ENCODE measurements at regions not wholly inside any gene's neighbourhood (a gene's known extent, or its start where the extent isn't known, plus 50 kb on each side); places are given as distances from the start of the nearest gene placed in this dataset.

DNA sequence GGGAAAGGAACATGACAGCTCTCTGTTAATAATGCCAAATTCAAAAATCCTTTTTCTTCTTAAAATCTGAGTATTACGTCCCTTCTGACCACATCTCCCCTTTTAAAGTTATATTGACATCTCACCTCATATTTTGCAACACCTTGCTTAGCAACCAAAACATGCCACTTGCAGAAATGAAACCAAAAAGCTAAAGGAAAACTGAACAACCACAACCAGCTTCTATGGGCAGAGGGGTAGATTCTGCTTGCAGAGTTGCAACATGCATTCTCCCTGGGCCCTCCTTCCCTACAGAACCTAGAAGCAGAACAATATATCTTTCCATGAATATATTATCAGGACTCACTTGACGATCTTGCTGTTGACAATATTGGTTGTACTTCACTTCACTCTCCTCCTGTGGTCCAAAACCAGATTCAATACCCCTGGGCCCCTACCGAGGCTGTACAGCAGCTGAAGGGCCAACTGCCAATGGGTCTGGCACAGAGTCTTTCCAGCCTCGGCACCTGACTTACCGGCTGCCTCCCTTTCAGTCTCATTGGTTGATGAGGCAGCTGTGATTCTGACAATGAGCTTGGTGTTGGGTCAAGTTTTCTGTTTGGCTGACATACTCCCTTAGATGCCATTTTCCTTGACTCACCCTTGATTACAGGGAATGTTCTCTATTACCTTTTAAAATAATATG is 616.6 kb downstream of the ZEB2 start:
- DNase-seq: no peak

DNA sequence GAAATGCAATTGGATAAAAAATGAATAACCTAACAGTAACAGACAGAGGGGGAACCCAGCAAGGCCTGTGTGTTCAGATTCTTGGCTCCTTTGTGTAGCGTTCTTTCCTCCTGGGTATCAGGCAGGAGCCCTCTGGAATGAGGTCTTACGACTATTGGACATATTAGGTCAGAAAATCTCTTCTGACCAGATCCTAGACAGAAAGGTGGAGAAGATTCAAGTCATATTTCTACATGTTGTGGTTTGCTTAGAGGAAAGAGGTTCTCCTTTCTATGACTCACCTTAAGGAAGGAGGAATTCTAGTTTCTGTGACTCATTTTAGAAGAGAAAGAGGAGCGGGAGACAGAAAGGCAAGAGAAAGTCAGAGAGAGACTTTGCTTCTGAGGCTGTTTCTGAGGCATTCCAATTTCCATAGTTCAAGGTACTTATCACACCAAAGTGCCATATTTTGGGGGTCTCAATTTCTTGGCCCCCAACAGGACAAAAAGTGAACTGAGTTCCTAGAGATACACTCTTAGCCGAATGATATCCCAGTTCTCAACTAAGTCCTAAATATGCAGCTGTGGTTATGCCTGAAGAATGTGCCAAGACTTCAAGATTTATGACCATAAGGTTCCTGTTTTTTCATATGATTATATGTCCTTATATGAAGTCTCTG is 618.6 kb downstream of the ZEB2 start:
- no peak for DNase-seq

DNA sequence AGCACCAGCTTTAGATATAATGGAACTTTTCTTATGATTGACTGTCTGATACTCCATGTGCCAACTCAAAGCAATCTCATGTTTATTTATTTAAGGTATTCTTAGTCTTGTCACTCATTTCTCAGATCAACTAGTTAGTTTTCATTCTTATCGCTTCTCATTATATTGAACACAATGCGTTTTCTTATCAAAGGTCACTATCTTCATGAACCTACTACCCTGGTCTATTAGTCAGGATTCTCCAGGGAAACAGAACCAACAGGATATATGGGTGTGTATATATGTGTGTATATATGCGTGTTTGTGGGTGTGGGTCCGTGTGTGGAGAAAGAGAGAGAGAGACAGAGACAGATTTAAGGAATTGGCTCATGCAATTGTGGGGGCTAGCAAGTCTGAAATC is 619.9 kb downstream of the ZEB2 start:
- DNase-seq: no peak

DNA sequence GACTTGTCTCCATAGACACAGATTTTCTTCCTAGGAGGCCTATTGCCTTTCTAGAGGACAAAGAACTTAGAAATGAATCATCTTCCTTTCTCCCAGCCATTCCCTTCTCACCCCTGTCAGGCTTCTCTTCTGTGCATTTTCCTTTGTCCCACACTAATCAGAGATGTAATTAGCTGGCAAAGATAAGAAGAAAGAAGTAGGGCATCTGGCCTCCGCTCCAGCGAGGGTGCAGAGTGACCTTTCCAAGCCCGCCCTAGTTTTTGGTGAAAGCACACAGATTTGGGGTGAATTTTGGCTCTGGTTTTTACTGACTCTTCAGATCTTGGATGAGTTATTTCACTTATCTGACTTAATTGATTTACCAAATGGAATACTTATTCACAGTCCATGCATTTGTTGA is 626.5 kb downstream of the ZEB2 start:
- no peak for DNase-seq

DNA sequence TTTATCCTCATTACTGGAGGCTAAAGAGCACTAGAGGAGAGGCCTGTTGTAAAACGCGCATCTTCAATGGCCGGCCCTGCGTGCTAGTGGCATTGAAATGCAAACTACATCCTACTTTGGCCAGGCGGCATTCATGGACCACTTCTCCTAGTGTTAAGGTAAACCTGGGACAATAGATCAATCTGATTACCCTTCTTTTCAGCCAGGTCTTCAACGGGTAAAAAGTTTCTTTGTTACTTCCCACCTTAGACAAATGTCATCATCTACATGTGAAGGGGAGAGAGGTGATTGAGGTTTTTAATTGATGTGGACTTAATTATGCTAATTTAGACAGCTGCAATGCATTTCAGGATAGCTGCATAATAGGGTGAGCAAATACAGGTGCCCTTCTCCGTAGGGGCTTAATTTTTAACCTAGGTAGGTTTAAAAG is 628.0 kb downstream of the ZEB2 start:
- no peak for DNase-seq

DNA sequence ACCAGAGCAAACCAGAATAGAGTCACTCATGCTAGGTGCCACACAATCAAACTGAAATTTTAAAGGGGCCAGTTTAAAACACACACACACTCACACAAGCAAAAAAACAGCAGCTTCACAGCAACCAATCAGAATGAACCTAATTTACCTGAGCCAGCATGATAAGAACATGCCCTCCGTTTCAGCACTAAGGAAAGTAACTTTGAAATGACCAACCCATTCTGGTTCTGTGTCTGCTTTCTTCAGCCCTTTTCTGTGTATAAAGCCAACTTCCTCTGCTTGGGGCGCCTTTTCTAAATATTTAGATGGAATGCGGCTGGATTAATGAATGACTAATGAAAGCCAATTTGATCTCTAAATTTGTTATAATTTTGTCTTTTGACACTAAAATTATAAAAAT is 629.1 kb downstream of the ZEB2 start:
- no peak for DNase-seq

DNA sequence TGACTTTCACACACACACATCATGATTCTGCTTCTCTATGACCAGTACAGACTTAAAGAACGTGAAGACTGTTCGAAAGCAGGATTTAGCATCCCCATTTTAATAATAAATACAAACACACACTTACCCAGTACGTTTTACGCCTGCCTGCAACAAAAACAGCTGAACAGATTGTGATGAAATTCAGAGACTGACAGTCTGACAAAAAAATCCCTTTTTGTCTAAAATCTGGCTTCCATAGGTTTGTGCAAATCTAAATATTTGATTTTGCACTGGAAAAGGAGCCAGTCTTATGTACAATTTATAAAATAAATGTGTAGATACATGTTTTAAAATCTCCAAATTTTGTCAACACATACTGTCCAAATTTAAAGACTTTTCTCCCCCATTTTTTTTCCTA is 630.7 kb downstream of the ZEB2 start:
- DNase-seq: no peak

DNA sequence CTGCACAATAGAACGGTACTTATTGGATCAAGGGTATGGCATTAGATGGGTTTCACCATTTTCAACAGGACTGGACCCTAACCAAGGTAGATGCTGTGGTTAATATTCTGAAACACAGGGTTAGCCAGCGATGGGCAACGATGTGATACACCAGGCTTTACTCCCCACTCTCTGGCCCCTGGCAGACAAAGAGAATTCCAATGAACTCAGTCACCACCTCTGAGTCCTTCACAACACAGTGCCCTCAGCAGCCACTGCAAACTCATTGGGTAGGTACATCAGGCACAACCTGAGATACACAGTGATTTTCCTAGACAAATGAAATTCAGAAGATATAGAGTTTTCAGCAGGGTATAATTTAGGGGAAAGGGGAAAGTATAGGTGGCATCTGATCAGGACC is 634.5 kb downstream of the ZEB2 start:
- DNase-seq: no peak

DNA sequence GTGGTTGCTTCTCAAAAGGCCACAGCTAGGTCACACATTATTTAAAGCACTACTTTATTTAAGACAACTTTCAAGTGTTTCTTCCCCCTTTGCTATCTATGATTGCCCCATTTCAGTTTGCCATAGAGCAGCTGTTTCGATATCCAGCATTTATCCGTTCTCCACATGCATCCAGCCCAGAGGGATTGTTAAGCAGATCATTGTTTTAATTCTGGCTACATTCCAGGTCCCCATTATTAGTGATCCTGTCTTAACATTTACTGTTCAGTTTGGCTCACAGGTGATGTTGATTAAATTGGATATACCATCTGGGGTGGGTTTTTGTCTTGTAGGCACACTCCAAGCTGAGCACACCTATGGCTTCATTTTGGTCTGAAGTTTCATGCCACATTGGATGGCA is 638.7 kb downstream of the ZEB2 start:
- no peak for DNase-seq

DNA sequence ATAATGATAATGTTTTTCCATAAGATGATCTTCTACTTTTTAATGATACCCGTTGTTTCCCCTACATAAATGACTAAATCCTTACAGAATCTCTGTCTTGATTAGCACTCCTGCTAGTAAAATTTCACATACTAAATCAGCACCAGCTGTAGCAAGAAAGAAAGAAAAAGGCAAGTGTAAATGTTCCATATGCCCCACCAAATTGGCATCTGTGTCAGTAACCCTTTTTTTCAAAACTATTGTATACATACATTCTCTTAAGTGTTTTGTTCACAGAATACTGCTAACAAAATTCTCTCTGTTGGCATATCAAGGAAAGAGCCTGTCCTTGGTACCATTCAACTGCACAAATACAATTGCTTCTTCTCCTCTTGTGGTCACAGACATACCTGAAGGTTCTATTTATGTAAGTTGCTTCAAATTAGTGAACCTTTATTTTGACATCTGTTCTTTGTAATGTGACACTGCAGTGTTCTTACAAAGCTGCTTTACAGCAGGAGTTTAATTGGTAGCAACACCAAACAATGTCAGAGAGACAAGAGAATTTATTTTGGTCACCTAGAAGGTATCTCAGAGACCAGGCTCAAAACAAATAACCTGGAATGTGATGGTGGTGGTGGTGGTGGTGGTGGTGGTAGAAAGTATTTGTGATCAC is 641.9 kb downstream of the ZEB2 start:
- no peak for DNase-seq

DNA sequence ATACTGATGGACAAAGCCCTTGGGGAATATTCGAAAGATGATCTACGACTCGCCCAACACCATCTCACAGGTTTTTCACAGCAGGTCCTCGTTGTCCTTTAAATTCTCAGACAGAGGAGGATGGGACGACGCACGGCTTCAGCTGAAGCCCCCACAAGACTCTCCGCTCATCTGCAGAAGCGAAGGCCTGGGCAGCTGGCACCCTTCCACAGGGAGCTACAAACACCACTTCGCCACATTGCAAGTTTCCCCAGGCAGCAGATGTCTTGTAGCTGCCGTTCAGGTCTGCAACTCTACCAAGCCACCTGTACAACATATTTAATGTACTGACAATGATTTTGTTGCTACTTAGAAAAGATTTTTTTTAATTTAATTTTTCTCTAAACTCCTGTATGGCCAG is 642.9 kb downstream of the ZEB2 start:
- DNase-seq: no peak

DNA sequence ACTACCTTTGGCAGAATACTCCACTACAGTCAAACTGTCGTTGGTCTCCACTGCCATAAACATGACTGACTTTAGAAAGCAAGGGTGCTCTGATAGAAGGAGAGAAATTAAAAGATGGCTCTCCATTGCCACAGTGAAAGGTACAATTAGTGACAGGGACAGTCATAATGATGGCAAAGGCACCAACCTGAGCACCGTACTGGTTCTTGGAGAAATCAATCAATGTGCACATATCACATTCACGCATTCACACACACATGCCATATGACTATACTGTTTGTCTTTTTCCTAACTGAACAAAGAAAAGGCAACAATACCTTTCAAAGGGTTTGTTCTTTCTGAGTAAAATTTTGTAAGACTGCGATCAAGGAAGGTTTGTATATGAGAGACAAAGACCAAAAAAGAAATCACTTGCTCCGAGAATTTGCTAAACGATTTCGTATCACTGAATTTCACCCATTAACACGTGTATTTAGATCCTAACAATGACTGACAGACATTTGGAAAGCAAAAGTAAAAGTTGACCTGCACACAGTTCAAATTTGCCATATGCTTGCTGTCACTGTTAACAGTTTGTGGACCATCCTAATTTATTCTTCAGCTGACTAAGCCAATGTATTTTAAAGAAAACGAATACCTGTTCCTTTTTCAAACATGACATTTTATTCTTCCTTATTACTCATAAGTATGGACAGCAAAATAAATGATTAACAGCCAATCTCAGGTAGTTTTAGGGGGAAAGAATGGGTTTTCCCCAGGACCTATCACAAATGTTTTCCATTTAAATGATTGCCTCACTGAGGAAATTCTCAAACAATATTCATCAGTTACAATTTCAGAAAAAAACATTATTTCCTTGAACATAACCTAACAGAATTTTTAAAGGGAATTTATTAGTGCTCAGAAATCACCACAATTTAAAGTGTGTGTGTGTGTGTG is 644.4 kb downstream of the ZEB2 start:
- no peak for DNase-seq

DNA sequence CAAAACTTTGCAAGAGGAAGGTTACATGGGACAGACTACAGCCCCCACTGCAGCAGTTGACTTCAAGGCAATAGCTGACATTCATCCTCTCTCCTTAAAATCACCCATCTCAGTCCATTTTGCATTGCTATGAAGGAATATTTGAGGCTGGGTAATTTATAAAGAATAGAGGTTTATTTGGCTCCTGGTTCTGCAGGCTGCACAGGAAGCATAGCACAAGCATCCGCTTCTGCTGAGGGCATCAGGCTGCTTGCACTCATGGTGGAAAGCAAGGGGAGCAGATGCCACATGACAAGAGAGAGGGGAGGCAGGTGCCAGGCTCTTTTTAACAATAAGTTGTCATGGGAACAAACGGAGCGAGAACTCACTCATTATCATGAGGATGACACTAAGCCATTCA is 646.0 kb downstream of the ZEB2 start:
- no peak for DNase-seq

DNA sequence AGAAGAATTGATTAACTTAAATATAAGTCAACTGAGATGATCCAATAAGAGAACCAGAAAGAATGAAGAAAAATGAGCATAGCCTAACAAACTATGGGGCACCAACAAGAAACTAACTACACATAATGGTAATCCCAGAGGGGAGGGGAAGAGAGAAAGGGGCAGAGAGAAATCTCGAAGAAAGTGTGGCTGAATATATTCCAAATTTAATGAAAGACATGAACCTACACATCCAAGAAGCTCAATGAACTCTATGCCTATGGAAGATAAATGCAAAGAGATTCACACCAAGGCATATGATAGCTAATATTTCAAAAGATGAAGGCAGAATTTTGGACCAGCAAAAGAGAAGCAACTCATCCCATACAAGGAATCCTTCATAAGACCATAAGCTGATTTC is 649.2 kb downstream of the ZEB2 start:
- DNase-seq: no peak

DNA sequence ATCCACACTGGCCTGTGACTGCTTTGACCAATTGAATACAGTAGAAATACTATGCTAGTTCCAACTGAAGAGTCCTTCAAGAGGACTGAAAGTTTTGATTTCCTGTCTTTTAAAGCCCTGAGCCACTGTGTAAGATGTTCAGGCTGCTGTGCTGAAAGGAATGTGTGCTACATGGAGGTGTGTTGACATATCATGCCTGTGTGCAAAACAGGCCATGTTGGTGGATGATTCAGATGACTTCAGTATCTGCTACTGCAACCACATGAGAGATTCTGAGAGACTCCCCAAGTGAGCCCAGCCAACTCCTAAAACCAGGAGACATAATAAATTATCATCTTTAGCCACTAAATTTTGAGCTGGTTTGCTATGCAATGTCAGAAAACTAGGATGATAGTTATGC is 662.9 kb downstream of the ZEB2 start:
- DNase-seq: no peak

DNA sequence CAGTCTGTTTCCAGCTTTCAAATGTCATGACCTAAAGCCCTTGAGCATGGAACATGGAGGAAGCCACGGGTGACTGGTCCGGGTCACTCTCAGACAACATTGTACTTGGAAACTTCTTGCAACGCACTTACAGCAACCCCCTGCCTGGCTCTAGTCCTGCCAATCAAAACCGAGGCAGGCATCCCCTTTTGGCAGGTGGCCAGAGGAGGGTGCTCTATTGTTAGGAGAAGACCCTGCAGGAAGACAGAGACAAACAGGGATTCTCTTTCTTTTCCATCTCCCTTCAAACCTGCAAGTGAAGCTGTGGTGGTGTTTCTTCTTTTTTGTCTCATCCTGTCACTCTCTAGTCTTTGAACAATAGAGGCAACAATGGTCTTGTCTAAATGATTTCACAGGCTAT is 667.2 kb downstream of the ZEB2 start:
- no peak for DNase-seq

DNA sequence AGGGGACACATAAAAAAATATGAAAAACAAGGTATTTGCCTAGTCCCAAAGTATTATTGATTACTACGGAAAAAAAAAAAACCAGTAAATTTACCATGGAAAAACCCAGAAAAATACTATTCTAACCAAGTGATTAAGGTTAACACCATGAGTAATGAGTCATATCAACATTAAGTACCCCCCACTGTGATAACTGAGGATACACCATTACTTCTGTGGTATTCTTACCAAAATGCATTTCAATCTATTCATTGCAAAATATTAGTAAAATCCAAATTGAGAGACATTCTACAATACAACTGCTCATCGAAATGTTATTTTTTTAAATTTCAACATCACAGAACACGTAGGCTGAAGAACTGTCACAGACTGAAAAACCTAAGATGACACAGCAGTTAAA is 669.8 kb downstream of the ZEB2 start:
- DNase-seq: no peak

DNA sequence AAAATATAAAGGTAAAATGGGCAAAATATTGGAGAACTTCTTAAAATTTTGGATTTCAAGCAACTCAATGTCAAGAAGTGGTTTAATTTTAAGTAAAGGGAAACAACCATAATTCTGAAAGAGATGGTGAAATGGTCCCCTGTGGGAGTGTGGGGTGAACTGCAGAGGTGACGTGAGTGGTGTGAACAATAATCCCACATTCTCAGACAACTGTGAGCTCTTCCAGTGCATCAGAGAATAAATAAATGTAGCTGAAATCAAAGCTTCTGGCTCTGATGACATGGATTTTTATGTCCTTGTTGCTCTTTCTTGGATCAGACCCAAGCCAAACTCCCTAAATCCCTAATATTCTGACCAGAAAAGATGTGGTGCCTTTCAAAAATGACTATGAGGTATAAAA is 672.7 kb downstream of the ZEB2 start:
- no peak for DNase-seq

DNA sequence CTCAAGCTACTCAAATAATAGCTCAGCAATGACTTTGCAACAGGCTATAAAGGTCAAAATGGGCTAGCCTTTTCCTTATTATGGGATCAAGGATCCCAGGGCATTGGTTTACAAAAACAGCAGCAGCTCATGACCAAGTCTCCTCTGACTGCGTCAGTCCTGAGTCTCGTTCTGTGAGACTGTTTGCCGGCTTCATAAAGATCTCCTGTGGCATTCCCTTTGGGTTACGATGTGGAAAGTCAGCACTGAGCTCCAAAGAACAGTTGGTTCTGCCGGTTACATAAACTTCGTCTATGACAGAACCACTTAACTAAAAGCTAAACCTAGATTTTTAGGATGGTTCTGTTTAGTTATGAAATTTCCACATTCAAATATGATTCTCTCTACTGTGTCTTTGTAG is 674.9 kb downstream of the ZEB2 start:
- DNase-seq: no peak

DNA sequence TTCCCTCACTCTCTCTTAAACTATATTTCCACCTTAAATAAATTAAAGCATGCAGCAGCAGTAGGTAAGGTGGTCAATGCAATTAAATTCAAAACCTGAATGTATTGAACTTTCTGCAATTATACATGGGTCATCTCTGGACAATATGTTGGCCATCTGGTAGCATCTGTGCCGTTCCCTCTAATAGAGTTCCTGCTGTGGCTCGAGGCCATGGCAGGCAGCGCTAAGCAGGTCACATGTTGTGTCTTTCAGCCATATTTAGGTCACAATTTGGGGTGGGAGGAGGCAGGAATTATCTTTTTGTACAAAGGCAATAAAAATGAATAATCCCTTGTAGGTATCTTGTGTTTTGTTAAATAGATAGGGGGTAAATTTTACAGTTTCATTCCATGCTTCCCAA is 676.2 kb downstream of the ZEB2 start:
- DNase-seq: no peak

DNA sequence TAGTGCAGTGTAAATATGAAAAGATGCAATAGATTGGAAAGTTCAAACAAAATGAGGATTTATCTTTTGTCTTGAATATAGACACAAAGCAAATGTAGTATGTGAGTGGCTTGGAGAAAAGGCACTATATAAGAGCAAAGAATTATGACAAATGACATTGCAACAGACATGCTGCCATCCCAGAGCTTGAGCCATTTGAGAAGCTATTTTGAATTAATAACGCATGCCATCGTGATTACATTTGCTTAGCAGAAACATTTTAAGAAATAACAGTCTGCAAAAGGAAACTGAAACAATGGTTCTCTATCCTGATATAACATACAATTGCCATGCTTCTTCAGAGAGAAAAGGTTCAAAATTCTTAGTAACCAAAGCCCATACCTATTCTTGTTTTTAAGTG is 677.1 kb downstream of the ZEB2 start:
- DNase-seq: no peak

DNA sequence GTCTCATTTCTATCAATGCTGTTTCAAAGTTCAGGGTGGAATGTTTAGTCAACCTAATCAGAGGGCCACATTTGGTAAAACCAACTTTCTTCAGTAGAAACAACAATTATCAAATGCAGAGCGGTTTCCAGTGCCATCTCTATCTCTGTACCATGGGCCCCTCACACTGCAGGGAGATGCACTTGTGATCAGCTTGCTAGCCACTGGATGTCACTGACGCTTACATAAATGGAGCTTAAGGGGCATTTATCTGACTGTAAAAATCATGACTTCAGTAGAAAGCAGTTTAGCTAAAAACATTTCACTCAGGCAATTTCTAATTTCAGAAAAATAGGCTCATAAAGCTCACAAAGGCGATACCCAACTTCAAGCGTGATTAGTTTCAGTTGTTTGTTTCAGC is 678.0 kb downstream of the ZEB2 start:
- no peak for DNase-seq

DNA sequence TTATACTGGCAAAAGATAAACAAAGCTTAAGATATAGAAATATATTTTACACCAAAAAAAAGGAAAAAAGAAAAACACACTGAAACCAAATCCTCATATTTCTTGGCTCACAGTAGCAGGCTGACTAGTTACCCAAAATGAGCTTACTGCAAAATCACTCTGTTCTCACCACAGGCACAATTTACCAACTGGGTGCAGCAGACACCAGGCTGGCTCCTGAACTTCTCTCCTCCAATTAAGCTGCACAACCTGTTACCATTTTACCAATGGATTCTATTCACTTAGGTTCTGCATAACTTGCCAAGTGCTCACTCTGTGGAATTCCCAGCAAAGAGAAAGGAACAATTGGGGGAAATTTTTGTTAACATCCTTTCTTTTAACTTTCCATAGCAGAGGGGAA is 679.3 kb downstream of the ZEB2 start:
- DNase-seq: no peak

DNA sequence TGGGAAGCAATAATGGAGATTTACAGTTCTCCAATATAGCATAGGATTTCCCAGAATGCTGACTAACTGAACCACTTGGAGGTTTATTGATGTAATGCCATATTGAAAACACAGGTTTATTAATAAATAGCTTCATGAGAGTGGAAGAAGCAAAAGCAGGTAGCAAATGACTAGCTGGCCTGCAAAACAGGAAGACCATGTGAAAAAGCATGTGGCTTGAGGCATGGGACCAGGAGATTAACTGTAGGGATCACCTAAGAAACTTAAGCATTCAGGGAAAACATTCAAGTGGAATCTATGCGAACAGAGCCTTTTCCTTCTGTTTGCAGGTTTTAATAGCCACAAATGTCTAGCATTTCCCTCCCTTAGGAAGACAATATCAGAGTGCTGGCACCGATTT is 679.7 kb downstream of the ZEB2 start:
- DNase-seq: no peak
